Brain microvascular endothelial cell (primary cell): ENCODE measurements at regions not wholly inside any gene's neighbourhood (a gene's known extent, or its start where the extent isn't known, plus 50 kb on each side); places are given as distances from the start of the nearest gene placed in this dataset.

Source experiments
- DNase-seq: peaks from one replicate; pipeline ENCODE4 v3.0.0-alpha.2; 2020
- H3K27ac ChIP-seq: fragments of 250-450 bp; sonication (Bioruptor Pico); 2 replicates; pipeline ENCODE4 v1.5.1; 2020; ENCODE audit warnings: mild to moderate bottlenecking, moderate library complexity
- H3K27me3 ChIP-seq: fragments of 250-450 bp; sonication (Bioruptor Pico); replicated peaks from 2 replicates; pipeline ENCODE4 v1.5.1; 2020; ENCODE audit warnings: mild to moderate bottlenecking
- H3K36me3 ChIP-seq: fragments of 250-450 bp; sonication (Bioruptor Pico); replicated peaks from 2 replicates; pipeline ENCODE4 v1.5.1; 2020; ENCODE audit warnings: mild to moderate bottlenecking
- H3K4me3 ChIP-seq: 2 replicates; pipeline ENCODE4 v1.5.1; 2011; ENCODE audit warnings: low read depth, mild to moderate bottlenecking, control low read depth, low read length, moderate library complexity
- CTCF ChIP-seq: IDR thresholded peaks from 2 replicates; pipeline ENCODE4 v1.5.1; 2011; ENCODE audit warnings: low read depth, mild to moderate bottlenecking, moderate library complexity, low read length, control low read depth, inconsistent platforms; ENCODE audit errors: missing control alignments
- in situ Hi-C: cut with HindIII; loops from 2 replicates; pipeline ENCODE4 v1.10.0; 2017; ENCODE audit warnings: low sequenced_read_pairs, low pct_ligation_motif_present

GRCh38 chr22:48018346-48018745 is 1255.9 kb downstream of the TBC1D22A start:
- Histone ChIP-seq H3K27me3 (no peaks in the 10 kb centered on the region), H3K27ac (no peak overlapping the region), H3K4me3 (no peak overlapping the region), H3K36me3 (no peaks in the 10 kb centered on the region)
- in situ Hi-C loops: no loop called here
- DNase-seq: no peak
- TF ChIP-seq CTCF: no peak

- no peak for TF ChIP-seq CTCF
- H3K36me3 ChIP-seq: no peaks in the 10 kb centered on the region
- no peak overlapping the region for H3K27ac ChIP-seq
- H3K4me3 ChIP-seq: no peak overlapping the region
- no peaks in the 10 kb centered on the region for H3K27me3 ChIP-seq
- DNase-seq: no peak
- in situ Hi-C loops: no loop called here
These were observed 1253.3 kb downstream of the TBC1D22A start for GRCh38 chr22:48015701-48016100.

- in situ Hi-C loops: no loop called here
These were observed 1242.5 kb downstream of the TBC1D22A start for GRCh38 chr22:48004936-48005335.

GRCh38 chr22:48004038-48004437 is 1241.6 kb downstream of the TBC1D22A start:
- H3K4me3 ChIP-seq: no peak overlapping the region
- no peak for DNase-seq
- H3K27me3 ChIP-seq: no peaks in the 10 kb centered on the region
- in situ Hi-C loops: no loop called here
- no peak overlapping the region for H3K27ac ChIP-seq
- H3K36me3 ChIP-seq: no peaks in the 10 kb centered on the region
- TF ChIP-seq CTCF: no peak

More at GRCh38 chr22:48004936-48005335, 1242.5 kb downstream of the TBC1D22A start:
- no peak for DNase-seq
- no peak overlapping the region for H3K4me3 ChIP-seq
- no peak overlapping the region for H3K27ac ChIP-seq
- no peaks in the 10 kb centered on the region for H3K36me3 ChIP-seq
- TF ChIP-seq CTCF: no peak
- H3K27me3 ChIP-seq: no peaks in the 10 kb centered on the region

GRCh38 chr22:48001101-48001500 is 1238.7 kb downstream of the TBC1D22A start:
- no peak for DNase-seq
- H3K27me3 ChIP-seq: no peaks in the 10 kb centered on the region
- in situ Hi-C loops: no loop called here
- H3K4me3 ChIP-seq: no peak overlapping the region
- TF ChIP-seq CTCF: no peak
- H3K36me3 ChIP-seq: no peaks in the 10 kb centered on the region
- no peak overlapping the region for H3K27ac ChIP-seq

GRCh38 chr22:47997612-47998011 is 1235.2 kb downstream of the TBC1D22A start:
- H3K27ac ChIP-seq: no peak overlapping the region
- no peak overlapping the region for H3K4me3 ChIP-seq
- in situ Hi-C loops: no loop called here
- H3K36me3 ChIP-seq: no peaks in the 10 kb centered on the region
- no peaks in the 10 kb centered on the region for H3K27me3 ChIP-seq
- TF ChIP-seq CTCF: no peak
- no peak for DNase-seq
